H9 (cell line): ENCODE measurements at regions not wholly inside any gene's neighbourhood (a gene's known extent, or its start where the extent isn't known, plus 50 kb on each side); places are given as distances from the start of the nearest gene placed in this dataset.

Experiments
- DNase-seq: peaks from one replicate; pipeline ENCODE4 v3.0.0-alpha.2; 2017
- H2AFZ ChIP-seq: one replicate; pipeline ENCODE4 v1.6.1; 2013; ENCODE audit warnings: mild to moderate bottlenecking, low read length, control low read depth, moderate library complexity
- H2AK5ac ChIP-seq: 2 replicates; pipeline ENCODE4 v1.6.1; 2013; ENCODE audit warnings: low read length, control low read depth, mixed read lengths; ENCODE audit not compliant: insufficient read length
- H2BK120ac ChIP-seq: one replicate; pipeline ENCODE4 v1.6.1; 2013; ENCODE audit warnings: low read depth, mild to moderate bottlenecking, low read length, control low read depth, inconsistent platforms; ENCODE audit not compliant: poor library complexity, severe bottlenecking
- H2BK12ac ChIP-seq: 2 replicates; pipeline ENCODE4 v1.6.1; 2013; ENCODE audit warnings: low read length, control low read depth, mixed read lengths, low read depth; ENCODE audit not compliant: insufficient read length
- H2BK15ac ChIP-seq: 2 replicates; pipeline ENCODE4 v1.6.1; 2013; ENCODE audit warnings: low read depth, low read length, control low read depth
- H2BK20ac ChIP-seq: one replicate; pipeline ENCODE4 v1.6.1; 2013; ENCODE audit warnings: low read depth, mild to moderate bottlenecking, low read length, control low read depth, inconsistent platforms; ENCODE audit not compliant: poor library complexity, severe bottlenecking
- H2BK5ac ChIP-seq: 2 replicates; pipeline ENCODE4 v1.6.1; 2013; ENCODE audit warnings: low read length, control low read depth, mixed read lengths; ENCODE audit not compliant: insufficient read length
- H3K14ac ChIP-seq: 2 replicates; pipeline ENCODE4 v1.6.1; 2013; ENCODE audit warnings: low read length, control low read depth; ENCODE audit not compliant: insufficient read depth
- H3K18ac ChIP-seq: 2 replicates; pipeline ENCODE4 v1.6.1; 2013; ENCODE audit warnings: low read depth, mild to moderate bottlenecking, mixed read lengths, low read length, control low read depth; ENCODE audit not compliant: insufficient read length
- H3K23ac ChIP-seq: 2 replicates; pipeline ENCODE4 v1.6.1; 2013; ENCODE audit warnings: low read length, control low read depth, mixed read lengths, low read depth; ENCODE audit not compliant: insufficient read length
- H3K23me2 ChIP-seq: 2 replicates; pipeline ENCODE4 v1.6.1; 2013; ENCODE audit warnings: low read depth, mild to moderate bottlenecking, mixed read lengths, low read length, control low read depth; ENCODE audit not compliant: insufficient read length, poor library complexity, severe bottlenecking
- H3K27ac ChIP-seq: 2 replicates; pipeline ENCODE4 v1.5.1; 2013; ENCODE audit warnings: low read length, control low read depth, mixed read lengths, low read depth; ENCODE audit not compliant: insufficient read length
- H3K27me3 ChIP-seq: 2 replicates; pipeline ENCODE4 v1.6.1; 2013; ENCODE audit warnings: low read length, control low read depth, inconsistent platforms; ENCODE audit not compliant: insufficient read depth
- H3K4ac ChIP-seq: 2 replicates; pipeline ENCODE4 v1.6.1; 2013; ENCODE audit warnings: low read depth, mild to moderate bottlenecking, control low read depth, inconsistent platforms, low read length, moderate library complexity
- H3K4me1 ChIP-seq: 2 replicates; pipeline ENCODE4 v1.6.1; 2013; ENCODE audit warnings: low read length, control low read depth, inconsistent platforms; ENCODE audit not compliant: insufficient read depth
- H3K4me2 ChIP-seq: 2 replicates; pipeline ENCODE4 v1.6.1; 2013; ENCODE audit warnings: low read length, control low read depth, mixed read lengths; ENCODE audit not compliant: insufficient read length, insufficient read depth
- H3K56ac ChIP-seq: 2 replicates; pipeline ENCODE4 v1.6.1; 2013; ENCODE audit warnings: low read depth, mild to moderate bottlenecking, mixed read lengths, low read length, control low read depth; ENCODE audit not compliant: insufficient read length
- H3K79me1 ChIP-seq: 2 replicates; pipeline ENCODE4 v1.6.1; 2013; ENCODE audit warnings: low read depth, mild to moderate bottlenecking, moderate library complexity, low read length, control low read depth, inconsistent platforms; ENCODE audit not compliant: insufficient read depth, poor library complexity, severe bottlenecking
- H3K79me2 ChIP-seq: 2 replicates; pipeline ENCODE4 v1.6.1; 2013; ENCODE audit warnings: low read length, control low read depth, inconsistent platforms; ENCODE audit not compliant: insufficient read depth
- H3K9ac ChIP-seq: 2 replicates; pipeline ENCODE4 v1.6.1; 2013; ENCODE audit warnings: low read length, control low read depth, mixed read lengths; ENCODE audit not compliant: insufficient read length; ENCODE audit errors: extremely low read depth
- H3K9me3 ChIP-seq: one replicate; pipeline ENCODE4 v1.6.1; 2013; ENCODE audit warnings: low read depth, low read length, inconsistent platforms; ENCODE audit not compliant: control insufficient read depth
- H3T11ph ChIP-seq: one replicate; pipeline ENCODE4 v1.6.1; 2013; ENCODE audit warnings: mild to moderate bottlenecking, low read length, control low read depth, inconsistent platforms
- H4K20me1 ChIP-seq: one replicate; pipeline ENCODE4 v1.6.1; 2013; ENCODE audit not compliant: control insufficient read depth, insufficient read length, insufficient read depth
- H4K5ac ChIP-seq: 2 replicates; pipeline ENCODE4 v1.6.1; 2013; ENCODE audit warnings: low read depth, mild to moderate bottlenecking, mixed read lengths, low read length, control low read depth; ENCODE audit not compliant: insufficient read length
- H4K8ac ChIP-seq: replicated peaks from 2 replicates; pipeline ENCODE4 v1.6.1; 2013; ENCODE audit warnings: low read length, control low read depth, mixed read lengths, low read depth; ENCODE audit not compliant: insufficient read length
- H4K91ac ChIP-seq: 2 replicates; pipeline ENCODE4 v1.6.1; 2013; ENCODE audit warnings: low read depth, mild to moderate bottlenecking, moderate library complexity, mixed read lengths, low read length, control low read depth; ENCODE audit not compliant: insufficient read length
- H3K27ac Mint-ChIP-seq, 3 experiments: 2 replicates in 2 of 3; 3 replicates in 1 of 3; pipeline ENCODE4 v1.8.0; 2020 to 2021; ENCODE audit warnings: mixed read lengths in 3 of 3, mild to moderate bottlenecking in 1 of 3, moderate library complexity in 1 of 3
- H3K27me3 Mint-ChIP-seq: 2 replicates; pipeline ENCODE4 v1.8.0; 2021; ENCODE audit warnings: low read depth, mild to moderate bottlenecking, moderate library complexity, mixed read lengths
- H3K36me3 Mint-ChIP-seq, 3 experiments: 2 replicates in 2 of 3; 3 replicates in 1 of 3; pipeline ENCODE4 v1.8.0; 2020 to 2021; ENCODE audit warnings: low read depth in 3 of 3, mixed read lengths in 3 of 3; ENCODE audit not compliant: insufficient read depth in 1 of 3
- H3K4me1 Mint-ChIP-seq, 2 experiments: 2 replicates each; pipeline ENCODE4 v1.8.0; 2020; ENCODE audit warnings: mixed read lengths in 2 of 2
- H3K4me3 Mint-ChIP-seq, 2 experiments: 2 replicates in 1 of 2; 3 replicates in 1 of 2; pipeline ENCODE4 v1.8.0; 2020 to 2021; ENCODE audit warnings: mild to moderate bottlenecking in 2 of 2, mixed read lengths in 2 of 2, moderate library complexity in 1 of 2
- H3K9me3 Mint-ChIP-seq, 2 experiments: 2 replicates in 1 of 2; 3 replicates in 1 of 2; pipeline ENCODE4 v1.8.0; 2020; ENCODE audit warnings: mild to moderate bottlenecking in 2 of 2, mixed read lengths in 2 of 2, moderate library complexity in 1 of 2
- CTCF ChIP-seq: fragments of 200-600 bp; sonication (generic); conservative IDR thresholded peaks from 3 replicates; pipeline ENCODE4 v1.8.0; 2021; ENCODE audit warnings: antibody characterized with exemption, mild to moderate bottlenecking
- WGBS: extraction: QIAGEN DNeasy Blood & Tissue Kit; methylation state at CpG from one replicate; pipeline ENCODE4 v1.1.7; 2013; ENCODE audit warnings: missing lambda C conversion rate, low lambda C conversion rate, mixed read lengths; ENCODE audit not compliant: insufficient read length; ENCODE audit errors: extremely low coverage; 5-methylcytosine and 5-hydroxymethylcytosine counted together

GRCh38 chr12:46682148-46682547 lies 143.6 kb downstream of the SLC38A4 start:
- Mint-ChIP-seq H3K4me3 (no peak overlapping the region), H3K36me3 (peaks cover 6 to 16% (median 12%) of the 10 kb centered on the region in 3 experiments), H3K9me3 (peaks cover 9 to 27% of the 10 kb centered on the region in 2 experiments), H3K4me1 (peaks cover 11 to 26% of the 10 kb centered on the region in 2 experiments), H3K27ac (no peak overlapping the region), H3K27me3 (no peaks in the 10 kb centered on the region)
- H3K23ac ChIP-seq: no peak overlapping the region
- no peaks in the 10 kb centered on the region for H3K9me3 ChIP-seq
- no peak overlapping the region for H2BK15ac ChIP-seq
- H3K23me2 ChIP-seq: no peaks in the 10 kb centered on the region
- H2BK20ac ChIP-seq: no peak overlapping the region
- H3K18ac ChIP-seq: no peak overlapping the region
- no peak overlapping the region for H4K91ac ChIP-seq
- H3K9ac ChIP-seq: no peak overlapping the region
- no CpG with 5 or more reads among the region's 1 CpG for WGBS
- no peak overlapping the region for H3K27ac ChIP-seq
- no peak overlapping the region for H3K4me2 ChIP-seq
- H3T11ph ChIP-seq: no peak overlapping the region
- H3K79me1 ChIP-seq: no peaks in the 10 kb centered on the region
- H4K20me1 ChIP-seq: no peaks in the 10 kb centered on the region
- H3K79me2 ChIP-seq: no peaks in the 10 kb centered on the region
- no peak overlapping the region for H2AFZ ChIP-seq
- no peak overlapping the region for H3K14ac ChIP-seq
- no peak overlapping the region for H2BK120ac ChIP-seq
- no peak overlapping the region for H2BK5ac ChIP-seq
- DNase-seq: no peak
- H3K4ac ChIP-seq: no peak overlapping the region
- 0 out of 2 replicates have a peak, but pooled peaks cover 5% of the 10 kb centered on the region for H3K4me1 ChIP-seq
- no peak overlapping the region for H4K5ac ChIP-seq
- H4K8ac ChIP-seq: no peak overlapping the region
- no peak for TF ChIP-seq CTCF
- H3K56ac ChIP-seq: no peak overlapping the region
- H2AK5ac ChIP-seq: no peak overlapping the region
- no peak overlapping the region for H2BK12ac ChIP-seq
- H3K27me3 ChIP-seq: no peaks in the 10 kb centered on the region
